ENCODE measurements at regions not wholly inside any gene's neighbourhood (a gene's known extent, or its start where the extent isn't known, plus 50 kb on each side); places are given as distances from the start of the nearest gene placed in this dataset.

DNA sequence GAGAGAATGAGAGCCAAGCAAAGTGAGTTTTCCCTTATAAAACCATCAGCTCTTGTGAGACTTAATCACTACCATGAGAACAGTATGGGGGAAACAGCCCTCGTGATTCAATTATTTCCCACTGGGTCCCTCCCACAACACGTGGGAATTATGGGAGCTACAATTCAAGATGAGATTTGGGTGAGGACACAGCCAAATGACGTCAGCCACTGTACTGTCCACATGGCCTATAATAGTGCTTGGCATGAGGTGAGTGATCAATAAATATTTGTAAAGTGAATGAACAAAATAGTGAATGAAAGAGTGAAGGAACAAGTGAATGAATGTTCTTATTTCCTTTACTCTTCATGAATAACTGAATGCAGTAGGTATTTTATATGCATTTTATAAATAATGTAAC lies 199.1 kb upstream of the GOT2 start:
- TF ChIP-seq EZH2 (IDR thresholded peaks at IDR 0.05; ENCODE audit: insufficient read depth, poor library complexity, severe bottlenecking): no peak
- no peak for TF ChIP-seq EZH2phosphoT487 (IDR thresholded peaks at IDR 0.05; ENCODE audit: insufficient read depth, low read depth)
- H3K4me2 ChIP-seq (ENCODE audit: unreplicated experiment): no peak overlapping the region
- H3K27me3 ChIP-seq (replicated peaks; ENCODE audit: insufficient read depth): no peaks in the 10 kb centered on the region
- H2AFZ ChIP-seq: no peak overlapping the region
- no peak overlapping the region for H3K9ac ChIP-seq
- H3K9me2 ChIP-seq (ENCODE audit: insufficient read depth): no peaks in the 10 kb centered on the region
- no peaks in the 10 kb centered on the region for H3K9me3 ChIP-seq (ENCODE audit: low read depth)
- H3F3A ChIP-seq (ENCODE audit: insufficient read depth): no peaks in the 10 kb centered on the region
- H3K27ac ChIP-seq: no peak overlapping the region
- H3K36me3 ChIP-seq (ENCODE audit: low read depth): no peaks in the 10 kb centered on the region
- no peak overlapping the region for H3K4me3 ChIP-seq
- H4K20me1 ChIP-seq (ENCODE audit: insufficient read depth): no peaks in the 10 kb centered on the region
- no peaks in the 10 kb centered on the region for H3K4me1 ChIP-seq (ENCODE audit: insufficient read depth)
- in situ Hi-C loops (cut with MboI): no loop called here
- H3K79me2 ChIP-seq (ENCODE audit: insufficient read depth): no peaks in the 10 kb centered on the region
- DNase-seq: no peak
- 5 to 6% methylated on average over 3 of the region's 3 CpGs for WGBS, 2 experiments (ENCODE audit: low coverage in 1 of 2, low lambda C conversion rate in 2 of 2, missing lambda C conversion rate in 2 of 2)

DNA sequence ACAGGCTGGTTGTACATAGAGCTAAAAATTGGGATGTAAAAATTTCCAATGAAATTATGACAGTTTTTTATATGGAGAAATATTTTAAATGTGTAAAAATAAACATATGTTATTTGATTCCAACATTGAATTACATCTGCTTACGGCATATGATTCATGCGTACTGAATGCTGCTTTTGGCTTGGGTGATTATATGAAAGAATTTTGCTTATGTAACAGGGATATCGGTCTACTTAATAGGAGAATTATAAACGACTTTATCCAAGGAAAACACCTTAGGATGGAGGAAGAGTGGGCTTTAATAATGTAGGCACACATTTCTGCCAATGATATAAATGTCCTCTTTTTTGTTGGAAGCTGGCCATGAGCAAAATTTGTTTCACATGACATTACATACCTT lies 197.3 kb upstream of the GOT2 start:
- H4K20me1 ChIP-seq (ENCODE audit: insufficient read depth): no peaks in the 10 kb centered on the region
- no peak overlapping the region for H3K4me3 ChIP-seq
- H3F3A ChIP-seq (ENCODE audit: insufficient read depth): no peaks in the 10 kb centered on the region
- no peak overlapping the region for H3K27ac ChIP-seq
- H2AFZ ChIP-seq: no peak overlapping the region
- no peak overlapping the region for H3K9ac ChIP-seq
- no peaks in the 10 kb centered on the region for H3K9me2 ChIP-seq (ENCODE audit: insufficient read depth)
- H3K27me3 ChIP-seq (replicated peaks; ENCODE audit: insufficient read depth): no peaks in the 10 kb centered on the region
- no peak overlapping the region for H3K4me2 ChIP-seq (ENCODE audit: unreplicated experiment)
- H3K36me3 ChIP-seq (ENCODE audit: low read depth): no peaks in the 10 kb centered on the region
- in situ Hi-C loops (cut with MboI): no loop called here
- H3K4me1 ChIP-seq (ENCODE audit: insufficient read depth): no peaks in the 10 kb centered on the region
- TF ChIP-seq EZH2 (IDR thresholded peaks at IDR 0.05; ENCODE audit: insufficient read depth, poor library complexity, severe bottlenecking) (no peak), EZH2phosphoT487 (IDR thresholded peaks at IDR 0.05; ENCODE audit: insufficient read depth, low read depth) (no peak)
- DNase-seq: no peak
- H3K79me2 ChIP-seq (ENCODE audit: insufficient read depth): no peaks in the 10 kb centered on the region
- 9 to 11% methylated on average over 4 of the region's 4 CpGs for WGBS, 2 experiments (ENCODE audit: low coverage in 1 of 2, low lambda C conversion rate in 2 of 2, missing lambda C conversion rate in 2 of 2)
- no peaks in the 10 kb centered on the region for H3K9me3 ChIP-seq (ENCODE audit: low read depth)

DNA sequence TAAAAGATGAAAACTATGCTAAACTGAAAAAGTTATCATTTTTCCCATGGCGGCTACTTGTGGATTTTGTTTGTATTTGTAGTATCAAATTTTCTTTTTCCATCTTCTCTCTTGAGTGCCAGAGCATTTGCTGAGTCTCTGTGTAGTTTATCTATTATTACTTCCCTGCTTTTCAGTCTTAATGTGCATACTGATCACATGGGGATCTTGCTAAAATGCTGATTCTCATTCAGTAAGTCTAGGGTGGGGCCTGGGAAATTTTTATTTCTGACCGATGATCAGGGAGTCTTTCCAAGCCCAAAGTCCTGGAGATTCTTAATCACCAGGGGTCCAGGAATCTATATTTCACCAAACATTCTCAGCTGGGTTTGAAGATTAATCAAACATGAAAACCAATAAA lies 189.0 kb upstream of the GOT2 start:
- Histone ChIP-seq H3K4me2 (ENCODE audit: unreplicated experiment) (no peak overlapping the region), H4K20me1 (ENCODE audit: insufficient read depth) (no peaks in the 10 kb centered on the region), H3K4me1 (ENCODE audit: insufficient read depth) (no peaks in the 10 kb centered on the region), H3K9ac (no peak overlapping the region), H3K9me3 (ENCODE audit: low read depth) (no peaks in the 10 kb centered on the region), H3K36me3 (ENCODE audit: low read depth) (no peaks in the 10 kb centered on the region), H2AFZ (no peak overlapping the region), H3K79me2 (ENCODE audit: insufficient read depth) (no peaks in the 10 kb centered on the region), H3K9me2 (ENCODE audit: insufficient read depth) (no peaks in the 10 kb centered on the region), H3F3A (ENCODE audit: insufficient read depth) (no peaks in the 10 kb centered on the region), H3K27me3 (replicated peaks; ENCODE audit: insufficient read depth) (no peaks in the 10 kb centered on the region), H3K4me3 (no peak overlapping the region), H3K27ac (no peak overlapping the region)
- in situ Hi-C loops (cut with MboI): no loop called here
- WGBS, 2 experiments (ENCODE audit: low coverage in 1 of 2, low lambda C conversion rate in 2 of 2, missing lambda C conversion rate in 2 of 2): 19 to 26% methylated on average over 2 of the region's 2 CpGs
- DNase-seq: no peak
- TF ChIP-seq EZH2phosphoT487 (IDR thresholded peaks at IDR 0.05; ENCODE audit: insufficient read depth, low read depth) (no peak), EZH2 (IDR thresholded peaks at IDR 0.05; ENCODE audit: insufficient read depth, poor library complexity, severe bottlenecking) (no peak)

DNA sequence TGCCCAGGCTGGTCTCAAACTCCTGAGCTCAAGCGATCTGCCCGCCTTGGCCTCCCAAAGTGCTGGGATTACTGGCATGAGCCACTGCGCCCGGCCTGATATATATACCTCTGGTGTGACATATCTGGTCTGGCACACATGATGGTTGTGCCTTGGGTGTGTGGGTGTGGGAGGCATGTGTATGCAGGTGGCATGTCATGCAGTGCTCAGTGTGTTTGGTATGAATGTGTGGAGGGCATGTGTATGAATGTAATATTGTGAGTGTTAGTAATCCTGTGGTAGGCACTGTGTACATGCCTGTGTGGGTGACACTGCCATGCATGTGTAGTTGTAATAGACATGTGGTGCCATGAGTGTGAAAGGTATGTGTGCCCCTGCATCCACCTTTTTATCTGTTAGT lies 179.3 kb upstream of the GOT2 start:
- Histone ChIP-seq H3K4me2 (ENCODE audit: unreplicated experiment) (no peak overlapping the region), H4K20me1 (ENCODE audit: insufficient read depth) (no peaks in the 10 kb centered on the region), H3K27me3 (replicated peaks; ENCODE audit: insufficient read depth) (no peaks in the 10 kb centered on the region), H3K9ac (no peak overlapping the region), H3K4me1 (ENCODE audit: insufficient read depth) (no peaks in the 10 kb centered on the region), H3K4me3 (no peak overlapping the region), H3K79me2 (ENCODE audit: insufficient read depth) (no peaks in the 10 kb centered on the region), H3K9me2 (ENCODE audit: insufficient read depth) (no peaks in the 10 kb centered on the region), H3K9me3 (ENCODE audit: low read depth) (no peaks in the 10 kb centered on the region), H2AFZ (no peak overlapping the region), H3K36me3 (ENCODE audit: low read depth) (no peaks in the 10 kb centered on the region), H3K27ac (no peak overlapping the region), H3F3A (ENCODE audit: insufficient read depth) (no peaks in the 10 kb centered on the region)
- TF ChIP-seq EZH2phosphoT487 (IDR thresholded peaks at IDR 0.05; ENCODE audit: insufficient read depth, low read depth) (no peak), EZH2 (IDR thresholded peaks at IDR 0.05; ENCODE audit: insufficient read depth, poor library complexity, severe bottlenecking) (no peak)
- WGBS, 2 experiments (ENCODE audit: low coverage in 1 of 2, low lambda C conversion rate in 2 of 2, missing lambda C conversion rate in 2 of 2): 51 to 52% methylated on average over 4 of the region's 4 CpGs
- no peak for DNase-seq
- in situ Hi-C loops (cut with MboI): no loop called here

DNA sequence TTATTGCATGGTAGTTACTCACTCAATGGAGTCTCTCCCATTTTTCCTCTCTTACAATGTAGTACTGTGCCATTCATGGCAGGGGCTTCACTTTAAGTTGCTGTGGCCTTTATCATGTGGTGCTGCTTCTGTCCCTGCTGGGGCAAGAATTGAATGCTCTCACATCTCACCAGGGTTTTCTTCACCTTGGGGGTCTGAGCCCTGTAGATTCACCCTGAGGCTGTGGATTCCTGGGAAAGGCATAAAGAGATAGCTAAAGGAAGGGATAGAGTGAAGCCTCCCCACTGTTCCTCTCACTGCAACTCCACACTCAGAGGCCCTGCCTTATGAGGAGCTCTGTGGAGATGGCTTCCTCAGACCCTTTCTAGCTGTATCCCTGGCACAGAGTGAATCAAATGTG lies 178.5 kb upstream of the GOT2 start:
- H2AFZ ChIP-seq: no peak overlapping the region
- H3K4me2 ChIP-seq (ENCODE audit: unreplicated experiment): no peak overlapping the region
- H3K9me3 ChIP-seq (ENCODE audit: low read depth): no peaks in the 10 kb centered on the region
- no peak overlapping the region for H3K9ac ChIP-seq
- H3K27ac ChIP-seq: no peak overlapping the region
- no peaks in the 10 kb centered on the region for H4K20me1 ChIP-seq (ENCODE audit: insufficient read depth)
- H3F3A ChIP-seq (ENCODE audit: insufficient read depth): no peaks in the 10 kb centered on the region
- no peak for DNase-seq
- no peak for TF ChIP-seq EZH2 (IDR thresholded peaks at IDR 0.05; ENCODE audit: insufficient read depth, poor library complexity, severe bottlenecking)
- TF ChIP-seq EZH2phosphoT487 (IDR thresholded peaks at IDR 0.05; ENCODE audit: insufficient read depth, low read depth): no peak
- H3K27me3 ChIP-seq (replicated peaks; ENCODE audit: insufficient read depth): no peaks in the 10 kb centered on the region
- H3K79me2 ChIP-seq (ENCODE audit: insufficient read depth): no peaks in the 10 kb centered on the region
- H3K9me2 ChIP-seq (ENCODE audit: insufficient read depth): no peaks in the 10 kb centered on the region
- H3K4me3 ChIP-seq: no peak overlapping the region
- H3K36me3 ChIP-seq (ENCODE audit: low read depth): no peaks in the 10 kb centered on the region
- in situ Hi-C loops (cut with MboI): no loop called here
- H3K4me1 ChIP-seq (ENCODE audit: insufficient read depth): no peaks in the 10 kb centered on the region
